Fibroblast of pulmonary artery (primary cell): ENCODE measurements at regions not wholly inside any gene's neighbourhood (a gene's known extent, or its start where the extent isn't known, plus 50 kb on each side); places are given as distances from the start of the nearest gene placed in this dataset.

Source experiments
- DNase-seq: peaks from one replicate; pipeline ENCODE4 v3.0.0-alpha.2; 2010; ENCODE audit warnings: low read depth
- H3K4me3 ChIP-seq: replicated peaks from 2 replicates; pipeline ENCODE4 v1.5.1; 2011; ENCODE audit warnings: low read depth, mild to moderate bottlenecking, control low read depth, low read length, moderate library complexity
- CTCF ChIP-seq: IDR thresholded peaks from 2 replicates; pipeline ENCODE4 v1.5.1; 2011; ENCODE audit warnings: mild to moderate bottlenecking, control low read depth, low read length, inconsistent platforms; ENCODE audit errors: missing control alignments

GRCh38 chr12:46522071-46522470 lies 149.5 kb upstream of the SLC38A2 start:
- no peak for TF ChIP-seq CTCF
- no peak for DNase-seq
- H3K4me3 ChIP-seq: no peak overlapping the region

DNA sequence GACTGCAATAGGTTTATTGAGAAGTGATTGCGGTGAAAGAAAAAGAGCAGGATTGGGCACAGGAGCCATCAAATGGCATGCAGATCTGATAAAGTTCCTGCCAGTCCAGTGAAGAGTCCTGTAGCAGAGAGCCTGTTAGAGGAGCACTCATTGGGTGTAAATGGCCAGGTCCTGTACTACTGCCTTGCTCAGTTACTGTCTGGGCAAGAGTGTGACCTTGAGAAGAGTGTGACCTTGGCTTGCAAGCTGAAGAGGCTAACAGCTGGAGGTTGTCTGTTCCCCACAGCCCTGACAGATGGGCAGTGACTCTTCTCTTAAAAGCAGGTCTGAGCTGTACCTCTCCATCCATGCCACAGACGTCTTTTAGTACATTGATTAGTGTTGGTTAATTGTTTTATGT lies 148.6 kb upstream of the SLC38A2 start:
- no peak for TF ChIP-seq CTCF
- no peak for DNase-seq
- H3K4me3 ChIP-seq: no peak overlapping the region

DNA sequence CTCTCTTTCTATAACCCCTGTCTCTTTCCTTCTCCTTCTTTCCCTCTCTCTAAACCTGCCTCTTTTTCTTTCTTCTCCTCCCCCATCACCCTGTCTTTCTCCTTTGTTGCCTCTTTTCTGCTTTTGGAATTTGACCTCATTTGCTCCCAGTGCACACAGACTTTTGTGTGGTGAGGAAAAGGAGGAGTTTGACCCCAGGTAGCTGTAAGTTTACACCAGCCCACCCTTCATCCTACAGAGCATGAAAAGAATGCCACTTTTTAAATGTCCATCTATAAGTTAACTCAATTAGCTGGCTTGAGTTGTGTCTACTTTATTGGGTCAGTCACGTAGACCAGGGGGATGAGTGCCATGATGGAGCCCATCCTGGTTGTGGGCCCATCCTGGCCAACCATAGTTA lies 146.8 kb upstream of the SLC38A2 start:
- DNase-seq: no peak
- no peak overlapping the region for H3K4me3 ChIP-seq
- TF ChIP-seq CTCF: no peak

- no peak for DNase-seq
- no peak overlapping the region for H3K4me3 ChIP-seq
- TF ChIP-seq CTCF: no peak
Observed at GRCh38 chr12:46518729-46519128, 146.2 kb upstream of the SLC38A2 start.

DNA sequence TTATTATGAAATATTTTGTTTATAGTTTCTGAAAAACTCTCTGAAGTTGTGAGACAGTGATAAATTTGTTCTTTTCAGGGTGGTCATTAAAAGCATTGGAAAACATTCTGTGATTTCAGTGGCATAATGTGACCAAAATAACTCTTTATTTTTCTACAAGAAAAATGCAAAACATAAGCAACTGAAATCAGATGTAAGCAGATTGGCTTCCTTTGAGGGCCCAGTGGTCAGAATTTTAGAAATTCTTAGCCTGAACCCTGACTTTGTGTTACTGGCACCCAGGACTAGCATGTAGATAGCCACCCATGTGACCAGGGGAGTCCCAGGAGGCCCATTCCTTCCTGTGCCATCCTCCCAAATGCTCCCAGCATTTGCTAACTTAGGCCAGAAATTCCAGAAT lies 145.6 kb upstream of the SLC38A2 start:
- DNase-seq: no peak
- no peak overlapping the region for H3K4me3 ChIP-seq
- TF ChIP-seq CTCF: no peak

DNA sequence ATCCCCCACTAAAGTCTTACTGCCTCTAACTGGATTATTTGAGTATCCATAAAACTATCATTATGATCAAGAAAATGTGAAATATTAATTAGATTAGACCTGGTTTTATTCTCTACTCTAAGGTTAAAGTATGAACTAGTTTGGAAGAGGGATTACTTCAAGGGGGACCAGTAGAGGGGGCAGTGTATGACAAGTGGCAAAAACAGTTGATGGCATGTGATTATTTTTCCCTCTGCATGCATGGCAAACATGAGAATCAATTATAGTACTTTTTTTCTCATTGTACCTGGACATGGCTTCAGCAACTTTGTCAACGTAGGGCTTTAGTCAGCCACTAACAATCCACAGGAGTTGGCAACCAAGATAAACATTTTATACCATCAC lies 145.0 kb upstream of the SLC38A2 start:
- DNase-seq: no peak
- no peak overlapping the region for H3K4me3 ChIP-seq
- no peak for TF ChIP-seq CTCF

- H3K4me3 ChIP-seq: no peak overlapping the region
- no peak for TF ChIP-seq CTCF
- no peak for DNase-seq
Observed at GRCh38 chr12:46516933-46517578, 144.5 kb upstream of the SLC38A2 start.
